Osteoblast (primary cell): ENCODE measurements at regions not wholly inside any gene's neighbourhood (a gene's known extent, or its start where the extent isn't known, plus 50 kb on each side); places are given as distances from the start of the nearest gene placed in this dataset.

Experiments used
- DNase-seq: peaks from one replicate; pipeline ENCODE4 v3.0.0; 2011; ENCODE audit warnings: low spot score, mixed read lengths; ENCODE audit not compliant: insufficient read length; ENCODE audit errors: missing footprints
- H2AFZ ChIP-seq: 2 replicates; pipeline ENCODE4 v1.6.0; 2011; ENCODE audit warnings: mild to moderate bottlenecking, low read length
- H3K27ac ChIP-seq: 2 replicates; pipeline ENCODE4 v1.5.1; 2011; ENCODE audit warnings: mild to moderate bottlenecking, low read depth, low read length, moderate library complexity
- H3K27me3 ChIP-seq: 2 replicates; pipeline ENCODE4 v1.6.0; 2012; ENCODE audit warnings: mild to moderate bottlenecking, control low read depth, inconsistent platforms, low read length, moderate library complexity; ENCODE audit not compliant: insufficient read depth
- H3K36me3 ChIP-seq: 2 replicates; pipeline ENCODE4 v1.5.1; 2011; ENCODE audit warnings: mild to moderate bottlenecking, low read length, control low read depth, moderate library complexity; ENCODE audit not compliant: insufficient read depth
- H3K4me1 ChIP-seq: 2 replicates; pipeline ENCODE4 v1.5.1; 2011; ENCODE audit warnings: mild to moderate bottlenecking, low read length, control low read depth, moderate library complexity; ENCODE audit not compliant: insufficient read depth
- H3K4me2 ChIP-seq: 2 replicates; pipeline ENCODE4 v1.6.0; 2011; ENCODE audit warnings: mild to moderate bottlenecking, low read length; ENCODE audit not compliant: insufficient read depth
- H3K4me3 ChIP-seq: fragments of 200-600 bp; sonication (generic); 3 replicates; pipeline ENCODE4 v1.5.1; 2012; ENCODE audit warnings: mild to moderate bottlenecking, low read length, inconsistent platforms; ENCODE audit not compliant: insufficient read depth
- H3K79me2 ChIP-seq: 2 replicates; pipeline ENCODE4 v1.6.0; 2012; ENCODE audit warnings: mild to moderate bottlenecking, low read length, control low read depth, inconsistent platforms; ENCODE audit not compliant: insufficient read depth
- H3K9me3 ChIP-seq: 2 replicates; pipeline ENCODE4 v1.5.1; 2011; ENCODE audit warnings: low read depth, low read length, control low read depth
- H4K20me1 ChIP-seq: 2 replicates; pipeline ENCODE4 v1.6.0; 2012; ENCODE audit warnings: mild to moderate bottlenecking, low read length, control low read depth; ENCODE audit not compliant: insufficient read depth
- TF ChIP-seq, protein P1 (sequence below): IDR thresholded peaks from 2 replicates; pipeline ENCODE4 v1.5.1; 2011; ENCODE audit warnings: mild to moderate bottlenecking, low read depth, low read length, moderate library complexity; ENCODE audit errors: extremely low read depth

DNA sequence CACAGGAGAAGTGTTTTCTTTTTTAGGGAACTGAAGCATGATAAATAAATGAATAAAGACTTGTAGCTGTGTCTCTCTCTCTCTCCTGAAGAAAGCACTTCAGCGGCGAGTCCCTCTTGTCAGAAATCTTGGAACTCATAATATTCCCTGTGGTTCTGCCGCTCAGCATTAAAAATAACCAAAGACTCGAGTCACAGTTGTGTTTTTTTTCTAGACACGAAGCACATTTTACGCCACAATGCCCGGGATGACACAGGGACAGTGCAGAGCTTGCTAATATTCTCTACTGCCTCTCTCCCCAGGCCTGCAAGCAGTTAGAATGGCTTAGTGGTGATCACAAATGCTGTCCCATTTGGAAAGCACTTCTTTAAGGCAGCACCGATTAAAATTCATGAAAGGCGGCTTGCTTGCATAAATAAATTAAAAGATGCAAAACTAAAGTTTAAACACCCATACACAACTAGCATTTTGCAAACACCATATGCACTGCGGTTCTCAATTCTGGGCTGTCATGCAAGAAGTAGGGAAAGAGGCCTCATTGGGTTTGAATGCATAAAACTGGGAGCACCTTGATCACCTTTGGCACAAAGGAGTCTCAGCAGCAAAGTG is 597.4 kb downstream of the SOX6 start:
- H3K4me2 ChIP-seq, result peak overlapping the region; percentile 60
- H3K9me3 ChIP-seq, result no peaks in the 10 kb centered on the region
- TF ChIP-seq, protein P1, sequence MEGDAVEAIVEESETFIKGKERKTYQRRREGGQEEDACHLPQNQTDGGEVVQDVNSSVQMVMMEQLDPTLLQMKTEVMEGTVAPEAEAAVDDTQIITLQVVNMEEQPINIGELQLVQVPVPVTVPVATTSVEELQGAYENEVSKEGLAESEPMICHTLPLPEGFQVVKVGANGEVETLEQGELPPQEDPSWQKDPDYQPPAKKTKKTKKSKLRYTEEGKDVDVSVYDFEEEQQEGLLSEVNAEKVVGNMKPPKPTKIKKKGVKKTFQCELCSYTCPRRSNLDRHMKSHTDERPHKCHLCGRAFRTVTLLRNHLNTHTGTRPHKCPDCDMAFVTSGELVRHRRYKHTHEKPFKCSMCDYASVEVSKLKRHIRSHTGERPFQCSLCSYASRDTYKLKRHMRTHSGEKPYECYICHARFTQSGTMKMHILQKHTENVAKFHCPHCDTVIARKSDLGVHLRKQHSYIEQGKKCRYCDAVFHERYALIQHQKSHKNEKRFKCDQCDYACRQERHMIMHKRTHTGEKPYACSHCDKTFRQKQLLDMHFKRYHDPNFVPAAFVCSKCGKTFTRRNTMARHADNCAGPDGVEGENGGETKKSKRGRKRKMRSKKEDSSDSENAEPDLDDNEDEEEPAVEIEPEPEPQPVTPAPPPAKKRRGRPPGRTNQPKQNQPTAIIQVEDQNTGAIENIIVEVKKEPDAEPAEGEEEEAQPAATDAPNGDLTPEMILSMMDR, result no peak
- peak overlapping the region; percentile 46 for H3K4me3 ChIP-seq
- H3K4me1 ChIP-seq, result no peaks in the 10 kb centered on the region
- no peak overlapping the region for H3K27ac ChIP-seq
- DNase-seq, result no peak
- H4K20me1 ChIP-seq, result no peaks in the 10 kb centered on the region
- peak overlapping the region; percentile 49 for H2AFZ ChIP-seq
- peaks cover 18% of the 10 kb centered on the region for H3K27me3 ChIP-seq
- H3K79me2 ChIP-seq, result no peaks in the 10 kb centered on the region
- H3K36me3 ChIP-seq, result no peaks in the 10 kb centered on the region

DNA sequence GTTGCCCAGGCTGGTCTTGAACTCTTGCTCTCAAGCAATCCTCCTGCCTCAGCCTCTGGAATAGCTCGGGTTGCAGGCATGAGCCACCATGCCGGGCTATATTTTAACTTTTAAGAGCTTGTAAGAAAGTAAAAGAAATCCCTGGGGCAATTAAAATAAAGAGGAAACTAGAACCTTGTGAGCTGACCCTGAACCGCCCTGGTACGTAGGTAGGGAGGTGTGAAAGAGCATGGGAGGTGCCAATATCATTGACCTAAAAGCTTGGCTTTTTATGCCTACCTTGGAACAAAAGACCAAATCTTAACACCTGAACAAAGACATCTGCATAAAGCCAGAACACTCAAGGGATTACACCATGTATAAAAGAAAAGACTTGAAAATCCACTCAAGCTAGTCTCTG is 595.1 kb downstream of the SOX6 start:
- H3K4me3 ChIP-seq, result no peak overlapping the region
- H3K4me1 ChIP-seq, result no peaks in the 10 kb centered on the region
- no peak overlapping the region for H3K27ac ChIP-seq
- no peaks in the 10 kb centered on the region for H3K9me3 ChIP-seq
- DNase-seq, result no peak
- H3K27me3 ChIP-seq, result peaks cover 10% of the 10 kb centered on the region
- TF ChIP-seq, protein P1, result no peak
- no peaks in the 10 kb centered on the region for H4K20me1 ChIP-seq
- no peaks in the 10 kb centered on the region for H3K36me3 ChIP-seq
- no peak overlapping the region for H3K4me2 ChIP-seq
- H2AFZ ChIP-seq, result no peak overlapping the region
- no peaks in the 10 kb centered on the region for H3K79me2 ChIP-seq

DNA sequence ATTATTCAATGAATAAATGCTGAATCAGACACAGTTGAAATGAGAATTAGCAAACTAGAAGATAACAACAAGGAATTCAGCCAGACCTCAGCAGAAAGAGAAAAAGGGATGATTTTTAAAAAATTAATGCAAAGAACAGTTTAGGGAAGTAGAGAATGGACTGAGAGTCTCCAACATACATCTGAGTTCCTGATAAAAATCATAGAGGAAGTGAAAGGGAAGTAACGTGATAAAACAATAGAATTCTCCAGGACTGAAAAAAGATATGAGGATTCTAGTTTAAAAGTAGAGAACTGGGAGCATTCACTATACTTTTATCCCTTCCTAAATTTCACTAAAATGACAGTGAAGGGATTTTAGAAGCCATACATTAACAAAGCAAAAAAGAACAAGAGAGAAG is 592.0 kb downstream of the SOX6 start:
- no peaks in the 10 kb centered on the region for H3K9me3 ChIP-seq
- no peak overlapping the region for H3K4me2 ChIP-seq
- H2AFZ ChIP-seq, result no peak overlapping the region
- no peak overlapping the region for H3K4me3 ChIP-seq
- H3K36me3 ChIP-seq, result no peaks in the 10 kb centered on the region
- peaks cover 3% of the 10 kb centered on the region for H3K27me3 ChIP-seq
- H3K4me1 ChIP-seq, result no peaks in the 10 kb centered on the region
- H3K27ac ChIP-seq, result no peak overlapping the region
- TF ChIP-seq, protein P1, result no peak
- no peaks in the 10 kb centered on the region for H4K20me1 ChIP-seq
- no peaks in the 10 kb centered on the region for H3K79me2 ChIP-seq
- no peak for DNase-seq

DNA sequence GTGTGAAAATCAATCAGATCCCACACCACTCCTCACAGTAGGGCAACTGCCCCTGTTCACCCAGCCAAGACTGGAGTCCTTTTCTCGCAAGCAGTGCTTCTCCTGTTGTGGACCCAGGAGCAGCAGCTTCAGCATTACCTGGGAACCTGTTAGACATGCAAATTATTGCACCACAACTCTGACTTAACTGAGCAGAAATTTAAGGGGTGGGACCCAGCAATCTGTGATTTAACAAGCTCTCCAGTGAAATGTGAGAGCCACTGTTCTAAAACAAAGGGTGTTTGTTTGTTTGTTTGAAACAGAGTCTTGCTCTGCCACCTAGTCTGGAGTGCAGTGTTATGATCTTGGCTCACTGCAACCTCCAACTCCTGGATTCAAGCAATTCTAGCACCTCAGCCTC is 591.4 kb downstream of the SOX6 start:
- Histone ChIP-seq H3K4me1 (no peaks in the 10 kb centered on the region), H2AFZ (no peak overlapping the region), H3K9me3 (no peaks in the 10 kb centered on the region), H3K36me3 (no peaks in the 10 kb centered on the region), H3K79me2 (no peaks in the 10 kb centered on the region), H3K27me3 (peaks cover 3% of the 10 kb centered on the region), H3K4me2 (no peak overlapping the region), H3K4me3 (no peak overlapping the region), H3K27ac (no peak overlapping the region), H4K20me1 (no peaks in the 10 kb centered on the region)
- DNase-seq, result no peak
- TF ChIP-seq, protein P1, result no peak
